H1 (cell line): ENCODE measurements at regions not wholly inside any gene's neighbourhood (a gene's known extent, or its start where the extent isn't known, plus 50 kb on each side); places are given as distances from the start of the nearest gene placed in this dataset.

Experiments used
- CTCF ChIA-PET: fragments of 300-600 bp; sonication (Branson Sonifier 250); formaldehyde crosslinking; loops from one replicate; lab custom pipeline; 2021; ENCODE audit not compliant: partially characterized antibody; lab: Charles Lee
- POLR2A ChIA-PET: fragments of 300-600 bp; sonication (Branson Sonifier 250); formaldehyde crosslinking; loops from one replicate; lab custom pipeline; 2021; ENCODE audit warnings: inconsistent platforms; ENCODE audit not compliant: partially characterized antibody; lab: Charles Lee
- DNase-seq, 2 experiments: peaks; one replicate each; pipeline versions ENCODE4 v3.0.0 to v3.0.0-alpha.2; 2010 to 2022; ENCODE audit warnings: low spot score in 2 of 2, low read depth in 1 of 2, mixed read lengths in 1 of 2
- FAIRE-seq: peaks from 2 replicates; lab custom pipeline; 2011; peaks lifted over from hg19 to GRCh38; lab: Jason Lieb, UNC
- H2AFZ ChIP-seq: 2 replicates; pipeline ENCODE4 v1.8.1; 2012; ENCODE audit warnings: low read length, inconsistent platforms
- H2AK5ac ChIP-seq: 2 replicates; pipeline ENCODE4 v1.6.1; 2013; ENCODE audit warnings: low read depth, low read length
- H2BK120ac ChIP-seq: replicated peaks from 2 replicates; pipeline ENCODE3; 2013; ENCODE audit warnings: low read depth, low read length, inconsistent platforms
- H2BK12ac ChIP-seq: 2 replicates; pipeline ENCODE4 v1.6.1; 2013; ENCODE audit warnings: low read depth, low read length
- H2BK15ac ChIP-seq: 2 replicates; pipeline ENCODE4 v1.6.1; 2013; ENCODE audit warnings: low read length
- H2BK20ac ChIP-seq: 2 replicates; pipeline ENCODE4 v1.6.1; 2013; ENCODE audit warnings: low read length
- H2BK5ac ChIP-seq: 2 replicates; pipeline ENCODE4 v1.6.1; 2013; ENCODE audit warnings: low read depth, low read length
- H3K14ac ChIP-seq: 2 replicates; pipeline ENCODE4 v1.6.1; 2013; ENCODE audit warnings: inconsistent platforms; ENCODE audit not compliant: insufficient read length
- H3K18ac ChIP-seq: 2 replicates; pipeline ENCODE4 v1.6.1; 2013; ENCODE audit warnings: low read length; ENCODE audit errors: extremely low read depth
- H3K23ac ChIP-seq: 2 replicates; pipeline ENCODE4 v1.6.1; 2013; ENCODE audit warnings: inconsistent platforms; ENCODE audit not compliant: insufficient read length
- H3K23me2 ChIP-seq: 2 replicates; pipeline ENCODE4 v1.6.1; 2013; ENCODE audit warnings: low read depth, low read length
- H3K27ac ChIP-seq: 2 replicates; pipeline ENCODE4 v1.6.1; 2011; ENCODE audit warnings: low read depth, low read length, inconsistent platforms
- H3K27me3 ChIP-seq, 4 experiments: replicated peaks in 1 of 4; 1 replicate in 1 of 4; 2 replicates in 3 of 4; pipeline versions ENCODE4 v1.6.1 to v1.8.1; 2011 to 2013; ENCODE audit warnings: low read length in 3 of 4, mild to moderate bottlenecking in 3 of 4, inconsistent platforms in 2 of 4, mixed read lengths in 2 of 4, moderate library complexity in 1 of 4; ENCODE audit not compliant: control insufficient read depth in 3 of 4, insufficient read depth in 3 of 4; ENCODE audit errors: extremely low read depth in 1 of 4
- H3K36me3 ChIP-seq, 4 experiments: 2 replicates each; pipeline versions ENCODE4 v1.6.1 to v1.8.1; 2011 to 2013; ENCODE audit warnings: mild to moderate bottlenecking in 4 of 4, low read length in 3 of 4, moderate library complexity in 2 of 4, control low read depth in 1 of 4, inconsistent platforms in 1 of 4; ENCODE audit not compliant: insufficient read depth in 4 of 4, control insufficient read depth in 2 of 4
- H3K4ac ChIP-seq: replicated peaks from 2 replicates; pipeline ENCODE3; 2013; ENCODE audit warnings: low read length, low read depth, mixed read lengths, inconsistent platforms; ENCODE audit not compliant: insufficient read length
- H3K4me1 ChIP-seq, 4 experiments: replicated peaks in 1 of 4; 1 replicate in 1 of 4; 2 replicates in 3 of 4; pipeline versions ENCODE4 v1.6.1 to v1.8.1; 2011 to 2013; ENCODE audit warnings: low read length in 3 of 4, inconsistent platforms in 2 of 4, mixed read lengths in 1 of 4; ENCODE audit not compliant: insufficient read depth in 4 of 4, control insufficient read depth in 3 of 4
- H3K4me2 ChIP-seq, 2 experiments: 2 replicates each; pipeline versions ENCODE4 v1.6.1 to v1.8.1; 2011 to 2013; ENCODE audit warnings: low read depth in 2 of 2, low read length in 2 of 2, control low read depth in 1 of 2, inconsistent platforms in 1 of 2, mild to moderate bottlenecking in 1 of 2; ENCODE audit not compliant: insufficient read depth in 1 of 2
- H3K4me3 ChIP-seq, 4 experiments: fragments of 200-600, 300-600 bp in 1 of 4; sonication (generic), shearing (Covaris generic), sonication (Bioruptor Twin) in 1 of 4; 2 replicates each; pipeline versions ENCODE4 v1.5.1 to v1.8.1; 2011 to 2016; ENCODE audit warnings: low read length in 4 of 4, low read depth in 3 of 4, control low read depth in 2 of 4, inconsistent platforms in 2 of 4, mild to moderate bottlenecking in 2 of 4, mixed read lengths in 1 of 4, moderate library complexity in 1 of 4; ENCODE audit not compliant: insufficient read depth in 2 of 4; ENCODE audit errors: extremely low read depth in 1 of 4
- H3K56ac ChIP-seq: replicated peaks from 2 replicates; pipeline ENCODE3; 2013; ENCODE audit warnings: low read depth, mild to moderate bottlenecking, mixed read lengths, low read length, inconsistent platforms; ENCODE audit not compliant: insufficient read length
- H3K79me1 ChIP-seq: 2 replicates; pipeline ENCODE4 v1.6.1; 2013; ENCODE audit warnings: low read depth, low read length, control low read depth
- H3K79me2 ChIP-seq, 2 experiments: 2 replicates each; pipeline versions ENCODE4 v1.6.1 to v1.8.1; 2012 to 2013; ENCODE audit warnings: low read length in 2 of 2, mild to moderate bottlenecking in 2 of 2, inconsistent platforms in 1 of 2; ENCODE audit not compliant: insufficient read depth in 2 of 2, control insufficient read depth in 1 of 2
- H3K9ac ChIP-seq, 4 experiments: replicated peaks in 1 of 4; 1 replicate in 1 of 4; 2 replicates in 3 of 4; pipeline versions ENCODE4 v1.6.1 to v1.8.1; 2011 to 2013; ENCODE audit warnings: low read depth in 3 of 4, low read length in 3 of 4, control low read depth in 2 of 4, mild to moderate bottlenecking in 2 of 4, moderate library complexity in 2 of 4, inconsistent platforms in 1 of 4; ENCODE audit errors: extremely low read depth in 1 of 4
- H3K9me3 ChIP-seq, 2 experiments: 2 replicates each; pipeline versions ENCODE4 v1.6.1 to v1.8.1; 2012 to 2013; ENCODE audit warnings: mild to moderate bottlenecking in 2 of 2, moderate library complexity in 2 of 2, control low read depth in 1 of 2, inconsistent platforms in 1 of 2, low read depth in 1 of 2, low read length in 1 of 2, mixed read lengths in 1 of 2; ENCODE audit not compliant: insufficient read depth in 2 of 2
- H4K20me1 ChIP-seq, 2 experiments: replicated peaks in 1 of 2; 2 replicates each; pipeline versions ENCODE3 to v1.8.1; 2011 to 2013; ENCODE audit warnings: inconsistent platforms in 2 of 2, low read length in 2 of 2, mild to moderate bottlenecking in 1 of 2; ENCODE audit not compliant: insufficient read depth in 2 of 2, control insufficient read depth in 1 of 2
- H4K5ac ChIP-seq: 2 replicates; pipeline ENCODE4 v1.6.1; 2013; ENCODE audit warnings: low read length, low read depth, mixed read lengths, inconsistent platforms; ENCODE audit not compliant: insufficient read length
- H4K8ac ChIP-seq: 2 replicates; pipeline ENCODE4 v1.8.0; 2013; ENCODE audit warnings: mild to moderate bottlenecking, moderate library complexity, low read length, inconsistent platforms; ENCODE audit not compliant: insufficient read depth; ENCODE audit errors: extremely low read depth
- H4K91ac ChIP-seq: replicated peaks from 2 replicates; pipeline ENCODE3; 2013; ENCODE audit warnings: low read length, mixed read lengths, inconsistent platforms; ENCODE audit not compliant: insufficient read length
- CTCF ChIP-seq, 3 experiments: IDR thresholded peaks; 1 replicate in 2 of 3; 2 replicates in 1 of 3; pipeline versions ENCODE4 v1.5.1 to v1.6.1; 2011; ENCODE audit warnings: low read length in 3 of 3, mild to moderate bottlenecking in 3 of 3, inconsistent platforms in 2 of 3, low read depth in 1 of 3, moderate library complexity in 1 of 3; ENCODE audit not compliant: insufficient read depth in 1 of 3; ENCODE audit errors: control extremely low read depth in 1 of 3
- EGR1 ChIP-seq: IDR thresholded peaks from 2 replicates; pipeline ENCODE4 v1.6.1; 2011; ENCODE audit warnings: low read depth, low read length, borderline replicate concordance
- FOSL1 ChIP-seq: IDR thresholded peaks from 2 replicates; pipeline ENCODE4 v1.6.1; 2011; ENCODE audit warnings: mild to moderate bottlenecking, low read depth, low read length, moderate library complexity; ENCODE audit not compliant: insufficient read depth
- GTF2F1 ChIP-seq: IDR thresholded peaks from 2 replicates; pipeline ENCODE4 v1.6.1; 2012; ENCODE audit warnings: low read depth, low read length, improper control_type of control experiment, borderline replicate concordance
- NANOG ChIP-seq: IDR thresholded peaks from 2 replicates; pipeline ENCODE4 v1.6.1; 2011; ENCODE audit warnings: low read length, low read depth, mild to moderate bottlenecking, inconsistent platforms; ENCODE audit not compliant: insufficient read depth, poor library complexity, severe bottlenecking
- NRF1 ChIP-seq: IDR thresholded peaks from 2 replicates; pipeline ENCODE4 v1.6.1; 2011; ENCODE audit warnings: mild to moderate bottlenecking, low read depth, low read length, improper control_type of control experiment
- RAD21 ChIP-seq, 2 experiments: IDR thresholded peaks in 1 of 2; conservative IDR thresholded peaks in 1 of 2; 2 replicates each; pipeline ENCODE4 v1.6.1; 2011; ENCODE audit warnings: low read depth in 2 of 2, low read length in 2 of 2, improper control_type of control experiment in 1 of 2, inconsistent platforms in 1 of 2, mild to moderate bottlenecking in 1 of 2, moderate library complexity in 1 of 2
- RBBP5 ChIP-seq: IDR thresholded peaks from 2 replicates; pipeline ENCODE4 v1.7.1; 2012; ENCODE audit warnings: low read depth, mild to moderate bottlenecking, inconsistent platforms, low read length, moderate library complexity, borderline replicate concordance
- RXRA ChIP-seq: IDR thresholded peaks from 2 replicates; pipeline ENCODE4 v1.6.1; 2011; ENCODE audit warnings: low read depth, mild to moderate bottlenecking, low read length, moderate library complexity; ENCODE audit not compliant: insufficient read depth
- SP1 ChIP-seq: IDR thresholded peaks from 2 replicates; pipeline ENCODE4 v1.6.1; 2011; ENCODE audit warnings: low read depth, low read length
- TCF12 ChIP-seq: IDR thresholded peaks from 2 replicates; pipeline ENCODE4 v1.6.1; 2011; ENCODE audit warnings: low read depth, mild to moderate bottlenecking, low read length
- WGBS, 2 experiments: shearing (Covaris generic) in 1 of 2; methylation state at CpG; one replicate each; pipeline versions ENCODE4 v1.1.6 to v1.1.7; 2013 to 2015; ENCODE audit warnings: low lambda C conversion rate in 2 of 2, mixed read lengths in 2 of 2, inconsistent platforms in 1 of 2, low coverage in 1 of 2, missing lambda C conversion rate in 1 of 2; ENCODE audit not compliant: insufficient replicate concordance in 2 of 2, insufficient coverage in 1 of 2, insufficient read length in 1 of 2; ENCODE audit errors: extremely low coverage in 1 of 2, missing lambda C conversion rate in 1 of 2; 5-methylcytosine and 5-hydroxymethylcytosine counted together

GRCh38 chr13:59371229-59371628 is 792.5 kb downstream of the DIAPH3 start:
- no peaks in the 10 kb centered on the region for H3K36me3 ChIP-seq
- DNase-seq (no peak), FAIRE-seq (no peak)
- H3K79me1 ChIP-seq: no peaks in the 10 kb centered on the region
- ChIA-PET CTCF (no interaction called here), POLR2A (no interaction called here)
- no peak overlapping the region for H3K14ac ChIP-seq
- no peak overlapping the region for H4K8ac ChIP-seq
- 95% methylated on average over 1 of the region's 1 CpG; no CpG with 5 or more reads in 1 of the 2 experiments for WGBS, 2 experiments
- no peak overlapping the region for H3K56ac ChIP-seq
- no peaks in the 10 kb centered on the region for H4K20me1 ChIP-seq
- no peak overlapping the region for H2BK120ac ChIP-seq
- no peaks in the 10 kb centered on the region for H3K27me3 ChIP-seq
- no peak overlapping the region for H3K4me3 ChIP-seq
- H2BK15ac ChIP-seq: no peak overlapping the region
- H2BK12ac ChIP-seq: no peak overlapping the region
- H3K23me2 ChIP-seq: no peaks in the 10 kb centered on the region; the same call in 1 of the 2 replicates
- H3K9me3 ChIP-seq: no peaks in the 10 kb centered on the region
- no peak overlapping the region for H2AFZ ChIP-seq
- no peak overlapping the region for H2BK20ac ChIP-seq
- no peak overlapping the region for H3K4ac ChIP-seq
- no peak overlapping the region for H4K91ac ChIP-seq
- no peak overlapping the region for H3K23ac ChIP-seq
- H4K5ac ChIP-seq: no peak overlapping the region
- H3K18ac ChIP-seq: no peak overlapping the region
- TF ChIP-seq RAD21 (IDR thresholded peaks at IDR 0.05 in 1 of 2, conservative IDR thresholded peaks at IDR 0.05 in 1 of 2; ENCODE audit: low read depth in 2 of 2, low read length in 2 of 2) (no peak), NANOG (no peak), RXRA (no peak), CTCF (IDR thresholded peaks at IDR 0.05; ENCODE audit: control extremely low read depth in 1 of 3, insufficient read depth in 1 of 3, low read depth in 1 of 3, low read length in 3 of 3) (no peak), FOSL1 (no peak), SP1 (no peak), RBBP5 (no peak), EGR1 (no peak), TCF12 (no peak), GTF2F1 (no peak), NRF1 (no peak)
- H3K79me2 ChIP-seq: no peaks in the 10 kb centered on the region
- H3K4me2 ChIP-seq: no peak overlapping the region
- H3K27ac ChIP-seq: no peak overlapping the region
- no peaks in the 10 kb centered on the region; a peak in 1 of 7 replicates for H3K4me1 ChIP-seq
- H2BK5ac ChIP-seq: no peak overlapping the region
- no peak overlapping the region for H2AK5ac ChIP-seq
- no peak overlapping the region for H3K9ac ChIP-seq
